AG09309 (cell line): ENCODE measurements at regions not wholly inside any gene's neighbourhood (a gene's known extent, or its start where the extent isn't known, plus 50 kb on each side); places are given as distances from the start of the nearest gene placed in this dataset.

Experiments
- DNase-seq: peaks from one replicate; pipeline ENCODE4 v3.0.0-alpha.2; 2010; ENCODE audit warnings: low read depth
- H3K4me3 ChIP-seq: 2 replicates; pipeline ENCODE4 v1.5.1; 2011; ENCODE audit warnings: mild to moderate bottlenecking, low read depth, low read length, moderate library complexity; ENCODE audit not compliant: control insufficient read depth
- TF ChIP-seq, protein P1 (sequence below): IDR thresholded peaks from 2 replicates; pipeline ENCODE4 v1.5.1; 2011; ENCODE audit warnings: mild to moderate bottlenecking, low read depth, low read length, inconsistent platforms; ENCODE audit not compliant: insufficient read depth, control insufficient read depth; ENCODE audit errors: missing control alignments

DNA sequence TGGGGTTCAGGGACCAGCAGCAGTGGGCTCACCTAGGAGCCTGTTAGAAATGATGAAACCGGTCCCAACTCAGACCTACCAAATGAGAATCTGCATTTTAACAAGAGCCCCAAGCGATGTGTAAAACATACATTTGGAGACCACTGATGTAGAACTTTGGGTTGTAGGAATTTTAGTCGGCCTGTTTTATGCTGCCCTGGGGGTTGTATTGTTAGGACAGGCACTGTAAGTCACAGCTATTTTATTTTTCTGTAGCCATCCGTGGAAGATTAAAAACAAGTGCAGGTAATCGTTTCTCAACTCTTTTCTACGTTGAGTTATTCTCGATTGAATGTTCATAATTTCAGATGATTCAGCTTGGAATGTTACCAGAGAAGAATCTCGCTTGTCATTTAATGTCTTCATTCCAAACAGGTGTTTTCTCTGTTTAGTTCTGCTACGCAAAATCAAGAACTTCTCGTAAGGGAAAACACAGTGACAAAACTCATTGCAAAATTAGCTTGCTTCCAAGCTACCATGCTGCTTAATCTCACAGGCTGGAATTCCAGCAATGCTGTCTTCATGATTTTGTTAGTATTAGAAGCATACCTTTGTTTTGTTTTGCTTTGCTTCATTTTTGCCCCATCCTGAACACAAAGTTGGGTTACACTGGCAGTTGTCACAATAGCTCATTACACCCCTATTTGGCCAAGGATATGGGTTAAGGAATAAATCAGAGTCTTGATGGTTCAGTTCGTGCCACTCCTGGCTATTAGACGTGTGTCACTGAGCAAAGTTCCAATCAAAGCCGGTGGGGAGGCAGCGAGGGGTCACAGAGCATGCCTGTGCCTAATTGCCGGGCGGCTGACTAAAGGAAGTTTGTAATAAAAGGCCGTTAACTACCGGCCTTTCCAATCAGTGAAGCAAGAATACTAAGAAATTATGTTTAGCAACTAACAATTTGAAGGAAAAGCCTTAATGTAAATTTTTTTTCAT, 676.9 kb downstream of the GATA3 start:
- H3K4me3 ChIP-seq: no peak overlapping the region
- TF ChIP-seq, protein P1, sequence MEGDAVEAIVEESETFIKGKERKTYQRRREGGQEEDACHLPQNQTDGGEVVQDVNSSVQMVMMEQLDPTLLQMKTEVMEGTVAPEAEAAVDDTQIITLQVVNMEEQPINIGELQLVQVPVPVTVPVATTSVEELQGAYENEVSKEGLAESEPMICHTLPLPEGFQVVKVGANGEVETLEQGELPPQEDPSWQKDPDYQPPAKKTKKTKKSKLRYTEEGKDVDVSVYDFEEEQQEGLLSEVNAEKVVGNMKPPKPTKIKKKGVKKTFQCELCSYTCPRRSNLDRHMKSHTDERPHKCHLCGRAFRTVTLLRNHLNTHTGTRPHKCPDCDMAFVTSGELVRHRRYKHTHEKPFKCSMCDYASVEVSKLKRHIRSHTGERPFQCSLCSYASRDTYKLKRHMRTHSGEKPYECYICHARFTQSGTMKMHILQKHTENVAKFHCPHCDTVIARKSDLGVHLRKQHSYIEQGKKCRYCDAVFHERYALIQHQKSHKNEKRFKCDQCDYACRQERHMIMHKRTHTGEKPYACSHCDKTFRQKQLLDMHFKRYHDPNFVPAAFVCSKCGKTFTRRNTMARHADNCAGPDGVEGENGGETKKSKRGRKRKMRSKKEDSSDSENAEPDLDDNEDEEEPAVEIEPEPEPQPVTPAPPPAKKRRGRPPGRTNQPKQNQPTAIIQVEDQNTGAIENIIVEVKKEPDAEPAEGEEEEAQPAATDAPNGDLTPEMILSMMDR: no peak
- DNase-seq: no peak

DNA sequence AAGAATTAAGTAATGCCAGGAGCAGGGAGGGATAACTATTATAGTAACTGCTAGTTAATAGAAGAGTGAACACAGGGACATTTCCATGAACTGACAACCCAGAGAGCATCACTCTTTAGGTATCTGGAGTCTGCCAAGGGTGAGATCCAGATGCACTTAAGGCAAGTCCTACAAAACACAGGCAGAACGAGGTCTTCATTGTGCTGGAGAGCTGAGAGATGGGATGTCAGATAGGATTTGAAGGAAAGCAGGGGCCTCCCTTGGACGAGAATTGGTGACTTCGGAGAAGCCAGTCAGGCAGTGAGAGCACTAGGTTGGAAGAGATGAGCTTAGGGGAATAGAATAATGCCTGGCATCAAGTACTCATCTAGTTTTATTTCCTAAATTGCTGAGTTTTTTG, 684.5 kb downstream of the GATA3 start:
- TF ChIP-seq, protein P1: no peak
- DNase-seq: no peak
- no peak overlapping the region for H3K4me3 ChIP-seq

DNA sequence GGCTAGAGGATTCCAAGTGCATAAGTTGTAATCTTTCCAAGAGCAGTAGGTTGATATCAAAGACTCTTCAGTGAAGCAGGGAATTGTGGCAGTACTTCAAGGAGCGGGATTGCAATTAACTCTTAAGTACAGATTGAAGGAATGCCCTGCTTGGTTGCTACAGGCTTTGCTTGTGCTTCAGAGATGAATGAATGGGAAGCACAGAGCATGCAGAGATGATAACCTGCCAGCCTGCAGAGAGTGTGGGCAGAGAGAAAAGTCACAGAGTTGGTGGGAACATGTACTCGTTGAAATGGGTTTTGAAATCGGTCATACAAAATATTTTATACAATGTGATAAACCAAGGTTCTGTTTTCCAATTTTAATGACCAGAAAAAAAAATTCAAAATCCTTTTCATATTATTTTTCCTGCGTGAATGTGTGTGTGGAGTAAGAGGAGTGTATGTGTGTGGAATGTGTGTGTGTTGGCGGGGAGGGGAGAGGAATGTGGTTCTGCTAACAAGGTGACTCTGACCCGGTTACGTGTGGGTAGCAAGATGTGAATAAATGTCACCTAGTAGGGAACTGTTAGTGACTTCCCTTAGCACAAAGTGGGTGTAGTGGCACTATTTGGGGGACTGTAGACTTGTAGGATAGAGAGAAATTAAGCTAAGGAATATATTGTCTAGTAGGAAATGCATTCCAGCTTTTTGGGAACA, 697.8 kb downstream of the GATA3 start:
- TF ChIP-seq, protein P1: no peak
- DNase-seq: no peak
- H3K4me3 ChIP-seq: no peak overlapping the region

DNA sequence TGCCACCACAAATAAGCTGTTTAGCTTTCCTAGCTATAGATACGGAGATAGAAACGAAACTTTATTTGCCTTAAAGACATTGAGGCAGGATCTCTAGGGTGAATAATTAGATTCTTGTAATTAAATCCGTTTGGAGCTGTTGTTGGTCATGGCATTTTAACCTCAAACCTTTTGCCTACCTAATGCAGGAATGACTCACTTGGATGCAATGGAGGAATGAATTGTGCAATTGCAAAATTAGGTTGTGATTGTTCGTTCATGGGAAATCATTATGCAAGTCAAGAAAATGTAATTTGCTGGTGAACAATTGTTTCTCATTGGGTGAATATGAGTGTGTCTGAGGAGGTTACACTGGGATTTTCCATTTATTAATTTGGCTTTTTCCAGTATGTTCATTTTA, 703.5 kb downstream of the GATA3 start:
- TF ChIP-seq, protein P1: no peak
- DNase-seq: no peak
- no peak overlapping the region for H3K4me3 ChIP-seq

DNA sequence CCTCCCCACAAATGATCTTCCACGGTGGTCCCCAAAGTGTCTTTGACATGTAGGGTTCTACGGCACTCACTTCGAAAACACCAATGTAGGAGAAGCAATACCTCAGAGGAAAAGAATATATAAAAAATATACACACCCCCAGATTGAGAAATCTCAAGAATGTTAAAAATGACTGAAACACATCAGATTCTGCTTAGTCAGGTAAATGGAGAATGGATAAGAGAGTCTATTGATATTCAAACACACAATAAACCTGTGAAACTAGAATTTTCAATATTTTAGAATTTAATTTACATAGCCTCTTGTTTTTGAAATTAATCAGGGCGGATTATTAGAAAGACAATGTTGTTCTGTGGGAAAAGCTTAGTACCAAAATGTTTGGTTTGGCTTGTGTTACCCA, 712.4 kb downstream of the GATA3 start:
- H3K4me3 ChIP-seq: no peak overlapping the region
- TF ChIP-seq, protein P1: no peak
- no peak for DNase-seq

DNA sequence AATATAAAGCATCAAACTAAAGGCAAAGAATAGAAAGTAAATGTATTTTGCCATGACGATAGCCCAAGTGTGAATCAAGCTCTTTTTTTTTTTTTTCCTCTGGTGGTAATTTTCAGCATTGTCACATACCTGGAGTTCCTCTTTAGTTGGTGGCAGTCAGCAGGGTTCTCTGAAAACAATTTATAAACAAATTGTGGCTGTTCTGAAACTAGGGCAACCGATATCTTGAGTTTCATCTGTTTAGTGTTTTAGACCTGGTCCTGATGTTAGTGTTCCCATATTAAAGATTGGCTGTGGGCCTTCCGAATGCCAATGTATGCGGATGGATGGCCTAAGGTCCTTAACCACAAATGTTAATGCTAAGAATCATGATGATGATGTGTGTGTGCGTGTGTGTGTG, 713.1 kb downstream of the GATA3 start:
- H3K4me3 ChIP-seq: no peak overlapping the region
- DNase-seq: no peak
- TF ChIP-seq, protein P1: no peak
